ENCODE measurements at regions not wholly inside any gene's neighbourhood (a gene's known extent, or its start where the extent isn't known, plus 50 kb on each side); places are given as distances from the start of the nearest gene placed in this dataset.

GRCh38 chr15:95644100-95644875 lies 686.2 kb upstream of the NR2F2 start:
- DNase-seq: no peak

- no peak for DNase-seq
Observed at GRCh38 chr15:95645791-95646338, 684.6 kb upstream of the NR2F2 start.

GRCh38 chr15:95646484-95647273 lies 683.8 kb upstream of the NR2F2 start:
- no peak for DNase-seq

GRCh38 chr15:95647531-95648277 lies 682.8 kb upstream of the NR2F2 start:
- peak; percentile 26 to 38 for DNase-seq

- DNase-seq: no peak
Observed at GRCh38 chr15:95653361-95653805, 677.1 kb upstream of the NR2F2 start.

GRCh38 chr15:95655089-95655607 lies 675.4 kb upstream of the NR2F2 start:
- no peak for DNase-seq

GRCh38 chr15:95656595-95656994 lies 673.9 kb upstream of the NR2F2 start:
- no peak for DNase-seq

- DNase-seq: no peak
Observed at GRCh38 chr15:95658799-95659198, 671.7 kb upstream of the NR2F2 start.

GRCh38 chr15:95659656-95660055 lies 670.8 kb upstream of the NR2F2 start:
- no peak for DNase-seq

- DNase-seq: no peak
Observed at GRCh38 chr15:95662638-95663037, 667.9 kb upstream of the NR2F2 start.

GRCh38 chr15:95663156-95664100 lies 667.1 kb upstream of the NR2F2 start:
- no peak for DNase-seq

- no peak for DNase-seq
Observed at GRCh38 chr15:95664450-95664849, 666.0 kb upstream of the NR2F2 start.

- DNase-seq: no peak
Observed at GRCh38 chr15:95669146-95669922, 661.2 kb upstream of the NR2F2 start.

- no peak for DNase-seq
Observed at GRCh38 chr15:95674031-95674430, 656.5 kb upstream of the NR2F2 start.

GRCh38 chr15:95676500-95676899 lies 654.0 kb upstream of the NR2F2 start:
- no peak for DNase-seq

- DNase-seq: no peak
Observed at GRCh38 chr15:95679847-95680582, 650.5 kb upstream of the NR2F2 start.

GRCh38 chr15:95680728-95681127 lies 649.8 kb upstream of the NR2F2 start:
- no peak for DNase-seq

- no peak for DNase-seq
Observed at GRCh38 chr15:95681836-95682544, 648.5 kb upstream of the NR2F2 start.

GRCh38 chr15:95684126-95684525 lies 646.4 kb upstream of the NR2F2 start:
- no peak for DNase-seq

Measured in SHP77 (cell line).